ENCODE measurements at regions not wholly inside any gene's neighbourhood (a gene's known extent, or its start where the extent isn't known, plus 50 kb on each side); places are given as distances from the start of the nearest gene placed in this dataset.

DNA sequence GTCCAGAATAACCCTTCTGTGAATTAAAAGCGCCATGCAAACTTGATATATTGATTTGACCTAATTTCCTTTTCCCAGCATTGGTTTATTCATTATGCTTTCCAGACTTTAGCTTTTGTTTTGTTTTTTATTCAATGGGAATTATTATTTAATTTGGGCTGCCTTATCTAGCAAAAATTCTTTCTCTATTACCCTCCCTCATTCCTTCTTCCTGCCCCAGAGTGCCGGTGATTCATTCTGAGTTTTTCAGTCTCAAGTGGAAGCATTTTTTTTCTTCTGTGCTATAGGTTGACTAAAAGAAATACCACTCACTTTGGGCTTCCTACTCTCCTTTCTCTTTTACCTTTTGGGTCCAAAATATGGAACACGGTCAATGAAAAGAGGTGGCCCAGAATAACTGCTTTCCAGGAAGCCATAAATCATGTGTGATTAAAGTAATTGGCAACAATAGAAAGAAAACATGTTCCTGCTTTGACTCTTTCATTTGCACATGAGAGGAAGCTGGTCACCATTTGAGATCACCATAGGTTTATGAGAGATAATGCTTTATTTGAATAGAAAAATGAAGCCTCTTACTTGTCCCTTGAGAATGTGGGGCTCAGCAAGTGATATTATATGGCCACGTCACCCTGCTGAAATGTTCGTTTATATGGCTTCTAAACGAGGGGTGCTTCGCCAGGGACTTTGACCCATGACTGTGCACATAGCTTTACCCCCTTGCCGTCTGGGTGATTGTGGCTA is 422.8 kb upstream of the ZEB2 start:
- Histone ChIP-seq H3K23me2 (ENCODE audit: insufficient read length, low read depth, low read length, poor library complexity, severe bottlenecking) (no peaks in the 10 kb centered on the region), H4K8ac (replicated peaks; ENCODE audit: insufficient read length, low read depth, low read length) (no peak overlapping the region), H3K27ac (ENCODE audit: insufficient read length, low read depth, low read length) (no peak overlapping the region), H3K23ac (ENCODE audit: insufficient read length, low read depth, low read length) (no peak overlapping the region), H3K79me1 (ENCODE audit: insufficient read depth, low read depth, low read length, poor library complexity, severe bottlenecking) (no peaks in the 10 kb centered on the region), H3K9me3 (ENCODE audit: control insufficient read depth, low read depth, low read length) (no peaks in the 10 kb centered on the region), H2BK20ac (ENCODE audit: low read depth, low read length, poor library complexity, severe bottlenecking) (no peak overlapping the region), H3K4me2 (ENCODE audit: insufficient read depth, insufficient read length, low read length) (no peak overlapping the region), H2AK5ac (ENCODE audit: insufficient read length, low read length) (no peak overlapping the region), H2AFZ (ENCODE audit: low read length) (no peak overlapping the region), H4K20me1 (ENCODE audit: control insufficient read depth, insufficient read depth, insufficient read length) (no peaks in the 10 kb centered on the region), H3K4me1 (ENCODE audit: insufficient read depth, low read length) (no peaks in the 10 kb centered on the region; the same call in 1 of the 2 replicates), H2BK120ac (ENCODE audit: low read depth, low read length, poor library complexity, severe bottlenecking) (no peak overlapping the region), H3K79me2 (ENCODE audit: insufficient read depth, low read length) (no peaks in the 10 kb centered on the region), H3K4ac (ENCODE audit: low read depth, low read length) (no peak overlapping the region), H4K91ac (ENCODE audit: insufficient read length, low read depth, low read length) (no peak overlapping the region), H2BK12ac (ENCODE audit: insufficient read length, low read depth, low read length) (no peak overlapping the region), H3K18ac (ENCODE audit: insufficient read length, low read depth, low read length) (no peak overlapping the region), H4K5ac (ENCODE audit: insufficient read length, low read depth, low read length) (no peak overlapping the region), H3K14ac (ENCODE audit: insufficient read depth, low read length) (no peak overlapping the region), H2BK5ac (ENCODE audit: insufficient read length, low read length) (no peak overlapping the region), H3K56ac (ENCODE audit: insufficient read length, low read depth, low read length) (no peak overlapping the region), H3K9ac (ENCODE audit: extremely low read depth, insufficient read length, low read length) (no peak overlapping the region), H2BK15ac (ENCODE audit: low read depth, low read length) (no peak overlapping the region), H3T11ph (ENCODE audit: low read length) (no peak overlapping the region), H3K27me3 (ENCODE audit: insufficient read depth, low read length) (no peaks in the 10 kb centered on the region; the same call in 1 of the 2 replicates)
- Mint-ChIP-seq H3K27me3 (ENCODE audit: low read depth) (no peaks in the 10 kb centered on the region), H3K4me1 (no peaks in the 10 kb centered on the region), H3K9me3 (no peaks in the 10 kb centered on the region), H3K27ac (peak overlapping the region in 1 of 3 experiments; percentile 65; a peak in 2 of 7 replicates), H3K36me3 (ENCODE audit: insufficient read depth in 1 of 3, low read depth in 3 of 3) (no peaks in the 10 kb centered on the region), H3K4me3 (no peak overlapping the region)
- WGBS (ENCODE audit: extremely low coverage, insufficient read length, low lambda C conversion rate): no CpG with 5 or more reads among the region's 8 CpGs
- DNase-seq: no peak
- TF ChIP-seq, protein P1, sequence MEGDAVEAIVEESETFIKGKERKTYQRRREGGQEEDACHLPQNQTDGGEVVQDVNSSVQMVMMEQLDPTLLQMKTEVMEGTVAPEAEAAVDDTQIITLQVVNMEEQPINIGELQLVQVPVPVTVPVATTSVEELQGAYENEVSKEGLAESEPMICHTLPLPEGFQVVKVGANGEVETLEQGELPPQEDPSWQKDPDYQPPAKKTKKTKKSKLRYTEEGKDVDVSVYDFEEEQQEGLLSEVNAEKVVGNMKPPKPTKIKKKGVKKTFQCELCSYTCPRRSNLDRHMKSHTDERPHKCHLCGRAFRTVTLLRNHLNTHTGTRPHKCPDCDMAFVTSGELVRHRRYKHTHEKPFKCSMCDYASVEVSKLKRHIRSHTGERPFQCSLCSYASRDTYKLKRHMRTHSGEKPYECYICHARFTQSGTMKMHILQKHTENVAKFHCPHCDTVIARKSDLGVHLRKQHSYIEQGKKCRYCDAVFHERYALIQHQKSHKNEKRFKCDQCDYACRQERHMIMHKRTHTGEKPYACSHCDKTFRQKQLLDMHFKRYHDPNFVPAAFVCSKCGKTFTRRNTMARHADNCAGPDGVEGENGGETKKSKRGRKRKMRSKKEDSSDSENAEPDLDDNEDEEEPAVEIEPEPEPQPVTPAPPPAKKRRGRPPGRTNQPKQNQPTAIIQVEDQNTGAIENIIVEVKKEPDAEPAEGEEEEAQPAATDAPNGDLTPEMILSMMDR (conservative IDR thresholded peaks at IDR 0.05): no peak
